Raji (cell line): ENCODE measurements at regions not wholly inside any gene's neighbourhood (a gene's known extent, or its start where the extent isn't known, plus 50 kb on each side); places are given as distances from the start of the nearest gene placed in this dataset.

Experiments
- POLR2A ChIP-seq: IDR thresholded peaks from 2 replicates; pipeline ENCODE4 v1.6.1; 2011; ENCODE audit warnings: low read depth, low read length, control low read depth; ENCODE audit not compliant: insufficient read depth

GRCh38 chr20:24747010-24747712 is 201.9 kb upstream of the CST7 start:
- no peak for TF ChIP-seq POLR2A

GRCh38 chr20:24747881-24748595 is 201.0 kb upstream of the CST7 start:
- no peak for TF ChIP-seq POLR2A

- no peak for TF ChIP-seq POLR2A
Observed at GRCh38 chr20:24751551-24751950, 197.5 kb upstream of the CST7 start.

GRCh38 chr20:24752612-24753011 is 196.5 kb upstream of the CST7 start:
- TF ChIP-seq POLR2A = no peak

- TF ChIP-seq POLR2A = no peak
Observed at GRCh38 chr20:24753130-24753529, 195.9 kb upstream of the CST7 start.

- TF ChIP-seq POLR2A = no peak
Observed at GRCh38 chr20:24754691-24755090, 194.4 kb upstream of the CST7 start.

- no peak for TF ChIP-seq POLR2A
Observed at GRCh38 chr20:24755411-24755922, 193.6 kb upstream of the CST7 start.

GRCh38 chr20:24756292-24757025 is 192.6 kb upstream of the CST7 start:
- TF ChIP-seq POLR2A = no peak

GRCh38 chr20:24761220-24762065 is 187.6 kb upstream of the CST7 start:
- no peak for TF ChIP-seq POLR2A

GRCh38 chr20:24762371-24762770 is 186.7 kb upstream of the CST7 start:
- no peak for TF ChIP-seq POLR2A

- TF ChIP-seq POLR2A = no peak
Observed at GRCh38 chr20:24762791-24763350, 186.2 kb upstream of the CST7 start.

GRCh38 chr20:24763386-24764026 is 185.6 kb upstream of the CST7 start:
- TF ChIP-seq POLR2A = no peak

GRCh38 chr20:24764027-24764793 is 184.9 kb upstream of the CST7 start:
- TF ChIP-seq POLR2A = no peak

GRCh38 chr20:24764794-24765202 is 184.3 kb upstream of the CST7 start:
- TF ChIP-seq POLR2A = no peak
